ENCODE measurements at regions not wholly inside any gene's neighbourhood (a gene's known extent, or its start where the extent isn't known, plus 50 kb on each side); places are given as distances from the start of the nearest gene placed in this dataset.

DNA sequence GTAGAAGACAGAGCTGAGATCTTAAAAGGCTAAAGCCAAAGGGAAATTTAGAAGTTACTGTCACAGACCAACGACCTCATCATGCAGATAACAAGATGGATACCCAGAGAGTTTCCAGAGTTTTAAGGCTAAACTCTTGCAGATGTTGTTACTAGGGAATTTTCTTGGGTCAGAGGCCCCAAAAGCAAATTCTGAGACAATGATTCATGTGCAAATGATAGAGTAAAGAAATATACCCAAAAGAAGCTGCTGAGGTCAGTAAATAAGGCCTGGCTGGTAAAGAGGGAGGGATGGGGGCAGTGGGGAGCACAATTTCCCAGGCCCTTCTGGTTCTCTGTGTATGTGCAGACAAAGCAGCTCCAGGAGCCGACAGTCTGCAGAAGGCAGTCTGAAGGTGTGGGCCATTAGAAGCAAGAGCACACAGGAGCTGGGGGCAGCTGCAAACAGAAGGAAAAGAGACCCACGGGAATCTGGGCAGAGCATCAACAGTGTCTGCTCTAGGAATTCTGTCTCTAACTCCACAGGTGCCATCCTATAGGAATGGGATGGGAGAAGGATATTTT is 330.8 kb downstream of the TBC1D4 start:
- DNase-seq (ENCODE audit: low read depth), result peak; percentile 79
- TF ChIP-seq, protein P1, sequence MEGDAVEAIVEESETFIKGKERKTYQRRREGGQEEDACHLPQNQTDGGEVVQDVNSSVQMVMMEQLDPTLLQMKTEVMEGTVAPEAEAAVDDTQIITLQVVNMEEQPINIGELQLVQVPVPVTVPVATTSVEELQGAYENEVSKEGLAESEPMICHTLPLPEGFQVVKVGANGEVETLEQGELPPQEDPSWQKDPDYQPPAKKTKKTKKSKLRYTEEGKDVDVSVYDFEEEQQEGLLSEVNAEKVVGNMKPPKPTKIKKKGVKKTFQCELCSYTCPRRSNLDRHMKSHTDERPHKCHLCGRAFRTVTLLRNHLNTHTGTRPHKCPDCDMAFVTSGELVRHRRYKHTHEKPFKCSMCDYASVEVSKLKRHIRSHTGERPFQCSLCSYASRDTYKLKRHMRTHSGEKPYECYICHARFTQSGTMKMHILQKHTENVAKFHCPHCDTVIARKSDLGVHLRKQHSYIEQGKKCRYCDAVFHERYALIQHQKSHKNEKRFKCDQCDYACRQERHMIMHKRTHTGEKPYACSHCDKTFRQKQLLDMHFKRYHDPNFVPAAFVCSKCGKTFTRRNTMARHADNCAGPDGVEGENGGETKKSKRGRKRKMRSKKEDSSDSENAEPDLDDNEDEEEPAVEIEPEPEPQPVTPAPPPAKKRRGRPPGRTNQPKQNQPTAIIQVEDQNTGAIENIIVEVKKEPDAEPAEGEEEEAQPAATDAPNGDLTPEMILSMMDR (conservative IDR thresholded peaks at IDR 0.05; ENCODE audit: control insufficient read depth, insufficient read depth, low read depth, low read length), result no peak
- H3K4me3 ChIP-seq (ENCODE audit: control insufficient read depth, low read depth, low read length), result no peak overlapping the region

DNA sequence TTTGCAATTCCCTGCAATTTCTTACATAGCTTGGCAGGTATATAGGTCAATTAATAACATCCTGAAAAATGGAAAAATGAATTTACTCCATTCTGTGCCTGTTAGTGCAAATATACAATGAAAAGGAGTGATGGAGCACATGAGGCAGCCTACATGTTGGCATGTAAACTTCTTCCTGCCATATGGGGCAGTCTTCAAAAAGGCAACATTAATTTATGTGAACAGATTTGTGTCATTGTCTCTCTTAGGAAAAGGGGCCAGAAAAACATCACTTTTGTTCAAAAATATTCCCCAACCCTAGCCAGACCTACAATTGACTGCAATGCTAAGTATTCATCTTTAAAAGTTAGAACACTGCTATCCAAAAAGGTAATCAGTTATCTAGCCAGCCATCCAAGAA is 332.2 kb downstream of the TBC1D4 start:
- no peak overlapping the region for H3K4me3 ChIP-seq (ENCODE audit: control insufficient read depth, low read depth, low read length)
- TF ChIP-seq, protein P1 (conservative IDR thresholded peaks at IDR 0.05; ENCODE audit: control insufficient read depth, insufficient read depth, low read depth, low read length), result no peak
- no peak for DNase-seq (ENCODE audit: low read depth)

DNA sequence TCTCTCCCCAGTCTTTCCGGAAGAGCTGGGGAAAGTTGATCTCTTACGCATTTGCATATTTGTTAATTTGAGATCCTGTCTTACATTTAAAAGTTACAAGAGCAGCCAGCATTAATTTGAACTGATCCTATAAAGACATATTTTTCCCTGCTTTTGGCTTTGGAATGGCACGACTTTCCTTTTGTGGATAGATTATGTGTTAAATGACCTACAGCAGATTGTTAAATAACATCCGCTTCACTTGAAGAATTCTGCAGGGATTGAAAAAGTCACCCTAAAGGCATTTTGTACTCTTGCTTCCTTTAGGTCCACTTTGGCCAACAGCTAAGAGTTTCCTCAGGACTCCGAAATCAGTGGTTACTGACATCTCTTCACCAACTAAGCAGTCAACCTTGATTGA is 334.0 kb downstream of the TBC1D4 start:
- TF ChIP-seq, protein P1 (conservative IDR thresholded peaks at IDR 0.05; ENCODE audit: control insufficient read depth, insufficient read depth, low read depth, low read length), result no peak
- no peak for DNase-seq (ENCODE audit: low read depth)
- no peak overlapping the region for H3K4me3 ChIP-seq (ENCODE audit: control insufficient read depth, low read depth, low read length)

DNA sequence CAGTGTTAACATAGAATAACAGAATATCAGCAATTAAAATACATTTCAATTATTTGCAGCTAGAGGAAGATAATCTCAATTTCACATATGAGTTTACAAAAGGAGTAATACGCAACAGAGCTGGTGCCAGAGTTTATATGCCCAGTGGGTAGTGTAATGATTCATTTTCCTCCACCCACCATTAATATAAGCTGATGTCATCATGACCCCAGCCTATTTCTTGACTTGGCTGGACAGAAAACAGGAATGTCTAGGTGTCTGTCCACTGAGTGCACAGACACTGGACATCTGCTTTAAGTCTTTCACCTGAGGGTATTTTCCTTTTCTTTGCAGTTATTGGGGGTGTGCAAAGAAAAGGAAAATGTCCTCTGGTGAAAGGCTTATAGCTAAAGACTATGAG is 335.5 kb downstream of the TBC1D4 start:
- peak; percentile 21 for DNase-seq (ENCODE audit: low read depth)
- TF ChIP-seq, protein P1 (conservative IDR thresholded peaks at IDR 0.05; ENCODE audit: control insufficient read depth, insufficient read depth, low read depth, low read length), result no peak
- no peak overlapping the region for H3K4me3 ChIP-seq (ENCODE audit: control insufficient read depth, low read depth, low read length)

DNA sequence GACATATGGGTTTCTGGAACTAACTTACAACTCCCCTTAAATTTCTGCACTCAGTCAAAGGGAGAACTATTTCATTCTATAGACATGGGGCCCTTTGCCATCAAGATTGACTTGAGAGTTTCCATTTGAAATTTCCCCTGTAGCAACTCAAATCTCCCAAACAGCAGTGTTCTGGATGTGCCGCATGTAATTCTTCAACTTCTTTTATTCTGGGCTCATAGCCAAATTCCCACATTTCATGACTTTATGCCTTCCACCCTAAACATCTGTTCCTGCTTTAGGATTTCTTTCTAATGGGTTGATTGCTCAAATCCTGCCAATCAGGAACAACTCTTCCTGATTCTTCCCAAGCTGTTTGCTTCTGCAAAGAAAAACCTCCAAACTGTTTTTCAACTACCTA is 336.0 kb downstream of the TBC1D4 start:
- DNase-seq (ENCODE audit: low read depth), result peak; percentile 82
- TF ChIP-seq, protein P1 (conservative IDR thresholded peaks at IDR 0.05; ENCODE audit: control insufficient read depth, insufficient read depth, low read depth, low read length), result no peak
- no peak overlapping the region for H3K4me3 ChIP-seq (ENCODE audit: control insufficient read depth, low read depth, low read length)

DNA sequence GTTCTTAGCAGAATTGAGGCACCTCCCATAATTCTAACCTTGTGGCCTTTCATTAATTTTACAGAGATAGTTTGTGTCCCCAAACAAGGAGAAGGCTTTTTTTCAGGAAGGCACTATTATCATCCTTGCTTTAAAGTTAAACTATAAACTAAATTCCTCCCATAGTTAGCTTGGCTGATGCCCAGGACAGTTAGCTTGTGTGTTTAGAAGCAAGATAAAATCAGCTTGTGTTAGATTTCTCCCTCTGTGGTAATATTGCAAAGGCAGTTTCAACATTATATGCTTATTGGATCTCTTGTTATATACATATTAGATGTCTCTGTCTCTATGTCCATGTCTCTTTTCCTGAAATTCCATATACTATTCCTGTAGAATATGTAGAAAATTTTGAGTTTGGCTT is 342.7 kb downstream of the TBC1D4 start:
- no peak overlapping the region for H3K4me3 ChIP-seq (ENCODE audit: control insufficient read depth, low read depth, low read length)
- no peak for DNase-seq (ENCODE audit: low read depth)
- TF ChIP-seq, protein P1 (conservative IDR thresholded peaks at IDR 0.05; ENCODE audit: control insufficient read depth, insufficient read depth, low read depth, low read length), result no peak
